Endothelial cell of umbilical vein (primary cell): ENCODE measurements at regions not wholly inside any gene's neighbourhood (a gene's known extent, or its start where the extent isn't known, plus 50 kb on each side); places are given as distances from the start of the nearest gene placed in this dataset.

Experiments used
- BruUV-seq: library from RNA; stranded (reverse); fragments of 400-500 nt; replicated peaks from 2 replicates; lab custom pipeline; 2021; lab: Mats Ljungman, UMichigan
- CTCF ChIA-PET: fragments of 300-600, 350-600 bp; sonication (Branson Sonifier 250); formaldehyde crosslinking; loops from one replicate; lab custom pipeline; 2021; ENCODE audit warnings: antibody characterized with exemption, inconsistent platforms; lab: Charles Lee
- POLR2A ChIA-PET: fragments of 300-600, 350-600 bp; sonication (Branson Sonifier 250); formaldehyde crosslinking; loops from one replicate; lab custom pipeline; 2021; ENCODE audit warnings: antibody characterized with exemption, inconsistent platforms; lab: Charles Lee
- DNase-seq: peaks from one replicate; pipeline ENCODE4 v3.0.0-alpha.2; 2011; ENCODE audit warnings: low read depth, low spot score
- FAIRE-seq: peaks from 2 replicates; lab custom pipeline; 2011; peaks lifted over from hg19 to GRCh38; lab: Jason Lieb, UNC
- H2AFZ ChIP-seq: 2 replicates; pipeline ENCODE4 v1.6.0; 2012; ENCODE audit warnings: low read depth, low read length, control low read depth, inconsistent platforms
- H3K27ac ChIP-seq: 2 replicates; pipeline ENCODE4 v1.5.1; 2011; ENCODE audit warnings: low read depth, mild to moderate bottlenecking, control low read depth, low read length, moderate library complexity; ENCODE audit not compliant: insufficient read depth
- H3K27me3 ChIP-seq, 2 experiments: 2 replicates each; pipeline versions ENCODE4 v1.6.0 to v1.6.1; 2011; ENCODE audit warnings: low read length in 2 of 2, mixed read lengths in 1 of 2; ENCODE audit not compliant: control insufficient read depth in 2 of 2, insufficient read depth in 2 of 2
- H3K36me3 ChIP-seq, 2 experiments: 2 replicates in 1 of 2; 3 replicates in 1 of 2; pipeline ENCODE4 v1.5.1; 2011; ENCODE audit warnings: low read length in 2 of 2, mild to moderate bottlenecking in 1 of 2, moderate library complexity in 1 of 2; ENCODE audit not compliant: control insufficient read depth in 2 of 2, insufficient read depth in 2 of 2; ENCODE audit errors: extremely low read depth in 1 of 2
- H3K4me1 ChIP-seq: 3 replicates; pipeline ENCODE4 v1.5.1; 2011; ENCODE audit warnings: mild to moderate bottlenecking, low read length; ENCODE audit not compliant: control insufficient read depth, insufficient read depth; ENCODE audit errors: extremely low read depth
- H3K4me2 ChIP-seq: 2 replicates; pipeline ENCODE4 v1.6.1; 2011; ENCODE audit warnings: low read length, control low read depth, mixed read lengths; ENCODE audit not compliant: insufficient read depth
- H3K4me3 ChIP-seq, 3 experiments: fragments of 200-600 bp in 1 of 3; sonication (generic), shearing (Covaris generic) in 1 of 3; replicated peaks in 1 of 3; 2 replicates each; pipeline ENCODE4 v1.5.1; 2011 to 2016; ENCODE audit warnings: control low read depth in 3 of 3, low read length in 3 of 3, mild to moderate bottlenecking in 2 of 3, inconsistent platforms in 1 of 3, low read depth in 1 of 3, moderate library complexity in 1 of 3; ENCODE audit not compliant: insufficient read depth in 1 of 3
- H3K79me2 ChIP-seq: 2 replicates; pipeline ENCODE4 v1.6.0; 2012; ENCODE audit warnings: low read length, inconsistent platforms; ENCODE audit not compliant: control insufficient read depth, insufficient read depth
- H3K9ac ChIP-seq: replicated peaks from 2 replicates; pipeline ENCODE3; 2011; ENCODE audit warnings: low read length, control low read depth; ENCODE audit not compliant: insufficient read depth; ENCODE audit errors: extremely low read depth
- H3K9me1 ChIP-seq: replicated peaks from 3 replicates; pipeline ENCODE4 v1.6.0; 2011; ENCODE audit warnings: mild to moderate bottlenecking, low read length; ENCODE audit not compliant: control insufficient read depth, insufficient read depth; ENCODE audit errors: extremely low read depth
- H3K9me3 ChIP-seq: replicated peaks from 2 replicates; pipeline ENCODE4 v1.5.1; 2012; ENCODE audit warnings: low read length, inconsistent platforms; ENCODE audit not compliant: control insufficient read depth, insufficient read depth
- H4K20me1 ChIP-seq: replicated peaks from 2 replicates; pipeline ENCODE3; 2011; ENCODE audit warnings: mild to moderate bottlenecking, low read length; ENCODE audit not compliant: control insufficient read depth, insufficient read depth; ENCODE audit errors: extremely low read depth
- EZH2 ChIP-seq: IDR thresholded peaks from 2 replicates; pipeline ENCODE4 v1.6.1; 2012; ENCODE audit warnings: borderline replicate concordance, low read depth, mild to moderate bottlenecking, moderate library complexity, low read length, inconsistent platforms; ENCODE audit not compliant: severe bottlenecking
- FOS ChIP-seq: IDR thresholded peaks from 2 replicates; pipeline ENCODE4 v1.6.1; 2011; ENCODE audit warnings: mild to moderate bottlenecking, low read length, moderate library complexity, borderline replicate concordance; ENCODE audit not compliant: insufficient read depth
- GATA2 ChIP-seq: IDR thresholded peaks from 2 replicates; pipeline ENCODE4 v1.7.0; 2011; ENCODE audit warnings: low read depth, mild to moderate bottlenecking, moderate library complexity, mixed read lengths, low read length; ENCODE audit not compliant: insufficient read length, insufficient read depth
- JUN ChIP-seq: IDR thresholded peaks from 2 replicates; pipeline ENCODE4 v1.6.1; 2011; ENCODE audit warnings: borderline replicate concordance, low read depth; ENCODE audit not compliant: insufficient read length, insufficient read depth
- MYC ChIP-seq: IDR thresholded peaks from one replicate; pipeline ENCODE4 v1.6.1; 2011; ENCODE audit warnings: mild to moderate bottlenecking, low read depth, low read length
- POLR2A ChIP-seq: IDR thresholded peaks from 2 replicates; pipeline ENCODE4 v1.6.1; 2012; ENCODE audit warnings: low read depth, mild to moderate bottlenecking, control low read depth, low read length
- POLR2AphosphoS5 ChIP-seq: IDR thresholded peaks from 2 replicates; pipeline ENCODE4 v1.6.1; 2012; ENCODE audit warnings: low read depth, mild to moderate bottlenecking, control low read depth, low read length, moderate library complexity; ENCODE audit not compliant: insufficient read depth
- dilution Hi-C: fragments of 300-500 bp; cut with MboI; formaldehyde crosslinking; loops from one replicate; pipeline ENCODE4 v1.15.0; 2019; ENCODE audit warnings: low sequenced_read_pairs; ENCODE audit not compliant: extremely low pct_ligation_motif_present
- intact Hi-C: fragments of 100-400 bp; cut with micrococcal nuclease; formaldehyde crosslinking; loops from one replicate; pipeline ENCODE4 v1.10.0; 2022
- TF ChIP-seq, protein P1 (sequence below), 2 donors: IDR thresholded peaks; 1 replicate in 1 of 2; 2 replicates in 1 of 2; pipeline ENCODE4 v1.5.1; 2011; ENCODE audit warnings: low read length in 2 of 2, mild to moderate bottlenecking in 2 of 2, moderate library complexity in 2 of 2, control low read depth in 1 of 2, inconsistent platforms in 1 of 2, low read depth in 1 of 2; ENCODE audit not compliant: insufficient read depth in 1 of 2; ENCODE audit errors: extremely low read depth in 1 of 2
- TF ChIP-seq, protein P2 (sequence below): IDR thresholded peaks from 2 replicates; pipeline ENCODE4 v1.6.1; 2011; ENCODE audit not compliant: insufficient read depth, insufficient read length

DNA sequence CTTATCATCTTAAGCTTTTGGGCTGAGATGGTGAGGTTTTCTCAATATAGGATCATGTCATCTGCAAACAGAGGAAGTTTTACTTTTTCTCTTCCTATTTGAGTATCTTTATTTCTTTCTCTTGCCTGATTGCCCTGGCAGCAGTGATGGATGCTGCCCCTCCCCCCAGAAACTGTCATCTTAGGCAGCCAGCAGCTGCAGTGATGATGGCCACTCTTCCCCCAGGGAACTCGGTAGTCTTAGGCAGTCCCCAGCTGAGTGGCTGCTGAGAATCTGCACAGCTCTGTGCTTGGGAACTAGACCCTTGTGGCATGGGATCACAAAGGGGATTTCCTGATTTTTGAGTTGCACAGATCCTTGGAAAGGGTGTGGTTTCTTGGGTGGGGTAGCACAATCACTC, 791.1 kb upstream of the ALCAM start:
- FAIRE-seq (no peak), DNase-seq (no peak)
- TF ChIP-seq FOS (no peak), EZH2 (no peak), POLR2AphosphoS5 (no peak), POLR2A (no peak), GATA2 (no peak), MYC (no peak), JUN (no peak)
- TF ChIP-seq, protein P1, sequence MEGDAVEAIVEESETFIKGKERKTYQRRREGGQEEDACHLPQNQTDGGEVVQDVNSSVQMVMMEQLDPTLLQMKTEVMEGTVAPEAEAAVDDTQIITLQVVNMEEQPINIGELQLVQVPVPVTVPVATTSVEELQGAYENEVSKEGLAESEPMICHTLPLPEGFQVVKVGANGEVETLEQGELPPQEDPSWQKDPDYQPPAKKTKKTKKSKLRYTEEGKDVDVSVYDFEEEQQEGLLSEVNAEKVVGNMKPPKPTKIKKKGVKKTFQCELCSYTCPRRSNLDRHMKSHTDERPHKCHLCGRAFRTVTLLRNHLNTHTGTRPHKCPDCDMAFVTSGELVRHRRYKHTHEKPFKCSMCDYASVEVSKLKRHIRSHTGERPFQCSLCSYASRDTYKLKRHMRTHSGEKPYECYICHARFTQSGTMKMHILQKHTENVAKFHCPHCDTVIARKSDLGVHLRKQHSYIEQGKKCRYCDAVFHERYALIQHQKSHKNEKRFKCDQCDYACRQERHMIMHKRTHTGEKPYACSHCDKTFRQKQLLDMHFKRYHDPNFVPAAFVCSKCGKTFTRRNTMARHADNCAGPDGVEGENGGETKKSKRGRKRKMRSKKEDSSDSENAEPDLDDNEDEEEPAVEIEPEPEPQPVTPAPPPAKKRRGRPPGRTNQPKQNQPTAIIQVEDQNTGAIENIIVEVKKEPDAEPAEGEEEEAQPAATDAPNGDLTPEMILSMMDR (IDR thresholded peaks at IDR 0.05; ENCODE audit: extremely low read depth in 1 of 2, insufficient read depth in 1 of 2, low read depth in 1 of 2, low read length in 2 of 2), result no peak
- TF ChIP-seq, protein P2, sequence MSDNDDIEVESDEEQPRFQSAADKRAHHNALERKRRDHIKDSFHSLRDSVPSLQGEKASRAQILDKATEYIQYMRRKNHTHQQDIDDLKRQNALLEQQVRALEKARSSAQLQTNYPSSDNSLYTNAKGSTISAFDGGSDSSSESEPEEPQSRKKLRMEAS, result no peak
- no peak overlapping the region for H3K27ac ChIP-seq
- H3K4me2 ChIP-seq, result no peak overlapping the region
- H4K20me1 ChIP-seq, result no peaks in the 10 kb centered on the region
- no peaks in the 10 kb centered on the region for H3K9me1 ChIP-seq
- H3K4me1 ChIP-seq, result no peaks in the 10 kb centered on the region
- no TSS peak for BruUV-seq
- H2AFZ ChIP-seq, result no peak overlapping the region
- H3K9ac ChIP-seq, result no peak overlapping the region
- CTCF ChIA-PET, result no interaction called here
- dilution Hi-C loops, result no loop called here
- intact Hi-C loops, result no loop called here
- H3K9me3 ChIP-seq, result peaks cover 8% of the 10 kb centered on the region
- H3K36me3 ChIP-seq, result no peaks in the 10 kb centered on the region
- H3K4me3 ChIP-seq, result no peak overlapping the region
- H3K79me2 ChIP-seq, result no peaks in the 10 kb centered on the region
- no peaks in the 10 kb centered on the region for H3K27me3 ChIP-seq
- POLR2A ChIA-PET, result no interaction called here
